PC-3 (cell line): ENCODE measurements at regions not wholly inside any gene's neighbourhood (a gene's known extent, or its start where the extent isn't known, plus 50 kb on each side); places are given as distances from the start of the nearest gene placed in this dataset.

Experiments used
- CTCF ChIP-seq: fragments of 300-600 bp; sonication (generic); conservative IDR thresholded peaks from 2 replicates; pipeline ENCODE4 v1.5.1; 2017; ENCODE audit warnings: antibody characterized with exemption, low read depth, mild to moderate bottlenecking, low read length
- EZH2 ChIP-seq: fragments of 300-600 bp; sonication (generic); IDR thresholded peaks from one replicate; pipeline ENCODE4 v1.6.1; 2017; ENCODE audit warnings: antibody characterized with exemption, mild to moderate bottlenecking, low read length; ENCODE audit not compliant: unreplicated experiment
- EZH2phosphoT487 ChIP-seq: fragments of 300-600 bp; sonication (generic); IDR thresholded peaks from 2 replicates; pipeline ENCODE4 v1.6.1; 2018; ENCODE audit warnings: mild to moderate bottlenecking, antibody characterized with exemption, low read length, borderline replicate concordance

GRCh38 chr19:28118235-28118634 is 1094.7 kb downstream of the UQCRFS1 start:
- TF ChIP-seq EZH2 (no peak), CTCF (no peak), EZH2phosphoT487 (no peak)
